ENCODE measurements at regions not wholly inside any gene's neighbourhood (a gene's known extent, or its start where the extent isn't known, plus 50 kb on each side); places are given as distances from the start of the nearest gene placed in this dataset.

DNA sequence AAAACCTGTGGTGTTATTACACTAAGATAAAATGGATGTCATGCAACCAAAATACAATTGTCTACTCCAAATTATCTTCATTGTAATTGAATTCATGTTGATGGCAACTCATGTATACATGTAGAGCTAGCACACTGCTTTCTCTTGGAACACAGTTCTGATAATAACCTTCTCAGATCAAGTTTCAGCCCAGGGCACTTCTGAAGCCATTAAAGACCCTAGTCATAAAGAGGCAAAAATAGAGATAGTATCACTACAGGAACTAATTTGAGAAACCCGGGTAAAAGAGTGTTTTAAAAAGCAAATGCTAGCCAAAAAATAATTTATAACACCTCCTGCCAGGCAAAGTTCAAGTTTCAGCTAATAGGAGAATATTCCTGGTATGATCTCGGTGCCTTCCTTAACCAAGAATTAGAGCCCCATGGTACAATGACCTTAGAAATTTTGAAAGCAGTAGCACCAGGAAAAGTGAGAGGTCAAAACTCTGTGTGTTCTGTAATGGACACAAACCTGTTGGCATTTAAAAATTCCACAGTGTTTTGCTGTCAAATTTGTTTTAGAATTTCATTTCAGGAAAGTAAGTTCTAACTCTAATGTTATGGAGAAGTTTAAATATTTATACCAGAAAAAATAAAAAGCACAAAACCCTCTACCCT lies 105.0 kb upstream of the FRMD6 start:
- no peak for DNase-seq (ENCODE audit: low spot score)

DNA sequence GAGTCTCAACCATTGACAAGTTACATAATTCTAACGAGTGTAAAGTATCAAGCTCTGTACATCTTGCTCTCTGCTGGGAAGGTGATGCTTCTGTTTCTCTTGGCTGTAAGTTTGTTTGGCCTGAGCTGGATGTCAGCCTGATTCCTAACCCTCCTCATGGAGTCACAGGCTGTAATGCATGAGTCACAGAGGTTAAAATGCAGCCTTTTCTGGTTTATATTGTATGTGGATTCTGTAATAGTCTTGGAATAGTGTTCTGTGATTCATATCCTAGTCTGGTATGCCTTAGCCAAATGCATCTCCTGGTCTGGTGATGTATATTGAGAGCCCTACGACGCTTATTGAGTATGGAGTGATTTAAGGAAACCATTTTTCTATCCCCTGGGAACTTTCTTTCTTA lies 104.5 kb upstream of the FRMD6 start:
- DNase-seq (ENCODE audit: low spot score), result peak; percentile 83

DNA sequence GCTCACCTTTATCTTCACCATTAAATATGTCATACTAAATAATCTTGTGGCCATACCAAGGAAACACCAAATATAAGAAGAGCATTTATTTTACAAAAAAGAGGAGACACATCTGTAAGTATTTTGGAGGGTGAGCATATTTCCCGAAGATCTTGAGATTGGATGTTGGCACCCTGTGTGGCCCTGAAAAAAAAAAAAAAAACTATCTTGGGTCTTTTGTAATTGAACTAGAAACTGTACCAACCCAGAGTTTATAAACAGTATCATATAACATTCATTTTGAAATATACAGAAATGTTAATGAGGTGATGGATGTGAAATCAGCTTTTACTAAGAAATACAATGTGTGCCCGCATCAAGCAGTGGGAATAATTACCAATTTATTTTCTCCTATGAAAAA lies 104.0 kb upstream of the FRMD6 start:
- DNase-seq (ENCODE audit: low spot score), result no peak

DNA sequence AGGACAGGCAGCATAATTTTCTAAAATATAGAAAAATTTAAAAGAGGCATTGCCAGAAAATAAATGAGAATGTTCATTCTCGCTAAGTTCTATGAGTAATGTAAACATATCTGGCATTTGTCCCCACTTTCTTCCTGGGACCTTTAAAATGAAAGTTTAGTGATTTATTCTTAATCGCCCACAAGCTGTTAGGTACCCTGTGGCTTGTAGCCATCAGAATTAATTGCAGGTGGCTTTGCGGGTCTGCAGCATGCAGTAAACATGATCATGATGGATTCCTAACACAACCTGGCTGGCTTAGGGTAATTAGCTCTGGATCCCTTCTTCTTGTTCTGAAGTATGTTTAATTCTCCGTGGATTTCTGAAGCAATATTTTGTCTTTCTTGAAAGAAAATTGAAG lies 103.5 kb upstream of the FRMD6 start:
- DNase-seq (ENCODE audit: low spot score), result no peak

DNA sequence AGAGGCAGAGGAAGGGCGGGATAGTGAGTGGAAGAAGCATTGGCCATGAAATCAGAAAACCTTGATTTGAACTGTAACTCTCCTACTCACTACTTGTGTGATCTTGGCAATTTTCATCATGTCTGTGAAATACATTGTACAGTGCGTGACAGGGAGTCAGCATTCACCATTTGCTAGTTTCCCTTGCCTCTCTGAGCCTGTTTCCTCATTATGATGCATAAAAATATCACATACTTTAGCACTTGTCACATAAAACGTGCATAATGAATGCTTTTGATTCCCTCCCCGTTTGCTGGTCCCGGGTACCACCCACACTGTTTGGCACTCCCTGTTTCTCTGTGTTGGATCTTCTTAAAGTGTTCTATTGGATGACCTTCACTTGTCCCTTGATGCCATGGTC lies 101.1 kb upstream of the FRMD6 start:
- DNase-seq (ENCODE audit: low spot score), result no peak

DNA sequence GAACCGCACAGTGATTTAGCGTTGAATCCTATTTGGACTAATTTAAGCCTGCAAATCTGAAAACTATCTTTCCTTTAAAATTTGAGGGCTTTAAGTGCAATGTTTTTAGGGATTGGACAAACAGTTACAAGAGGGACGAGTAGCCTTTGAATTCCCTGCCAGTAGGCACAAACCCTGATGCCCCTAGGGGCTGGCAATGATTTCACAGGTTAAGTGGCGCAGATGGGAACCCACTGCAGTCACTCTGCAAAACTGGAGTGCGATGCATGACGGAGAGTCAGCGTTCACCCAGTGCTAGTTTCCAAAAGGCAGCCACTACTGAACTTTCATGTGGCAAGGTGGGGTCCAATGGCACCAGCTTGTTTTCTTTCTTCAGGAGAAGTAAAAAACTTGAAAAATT lies 99.4 kb upstream of the FRMD6 start:
- no peak for DNase-seq (ENCODE audit: low spot score)

DNA sequence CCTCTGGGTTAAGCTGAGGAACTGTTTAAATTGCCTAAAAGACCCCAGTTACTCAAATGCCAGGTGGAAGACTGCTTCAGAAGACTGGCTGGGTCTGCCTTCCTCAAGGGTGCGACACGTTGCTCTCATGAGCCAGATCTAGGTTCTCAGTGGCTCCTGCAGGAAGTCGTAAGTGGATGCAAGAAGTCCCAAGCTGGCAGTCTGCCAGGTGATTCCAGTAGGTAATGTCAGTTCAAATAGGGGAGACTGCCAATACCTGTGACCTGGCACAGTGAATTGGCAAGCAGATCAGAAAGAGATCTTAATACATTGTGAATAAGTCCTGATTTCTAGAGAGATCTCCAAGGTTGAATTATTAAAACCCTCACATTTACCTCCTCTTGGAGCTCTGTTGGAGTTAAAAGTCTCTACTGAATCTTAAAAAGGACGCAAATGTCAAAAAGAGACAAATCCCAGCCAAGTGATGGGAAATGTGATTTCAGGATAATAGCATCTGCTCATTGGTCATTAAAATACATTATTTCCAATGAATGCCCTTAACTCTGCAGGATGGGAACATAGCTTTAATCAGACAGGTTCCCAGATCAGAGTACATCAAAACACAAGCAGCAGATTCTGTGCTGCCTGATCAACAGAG lies 98.8 kb upstream of the FRMD6 start:
- no peak for DNase-seq (ENCODE audit: low spot score)

DNA sequence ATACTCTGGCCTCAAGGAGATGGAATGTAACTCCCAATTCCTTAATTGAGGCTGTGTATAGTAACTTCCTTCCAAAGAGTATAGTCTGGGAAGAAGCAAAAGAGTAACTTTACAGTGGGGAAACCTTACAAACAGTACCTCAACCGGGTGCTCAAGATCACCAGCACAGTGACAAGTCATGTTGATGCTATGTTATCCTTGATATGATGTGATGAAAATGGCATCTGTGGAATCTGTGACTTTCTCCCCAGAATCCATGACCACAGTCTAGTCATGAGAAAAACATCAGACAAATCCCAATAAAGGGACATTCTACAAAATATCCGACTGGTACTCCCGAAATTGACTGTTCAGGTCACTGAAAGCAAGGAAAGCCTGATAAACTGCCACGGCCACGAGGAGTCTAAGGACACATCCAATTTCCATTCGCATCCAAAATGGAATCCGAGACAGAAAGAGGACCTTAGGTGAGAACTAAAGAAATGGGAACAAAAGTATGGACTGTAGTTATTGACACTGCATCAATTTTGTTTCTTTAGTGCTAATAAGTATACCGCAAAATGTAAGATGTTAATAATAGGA lies 97.3 kb upstream of the FRMD6 start:
- peak; percentile 81 for DNase-seq (ENCODE audit: low spot score)

DNA sequence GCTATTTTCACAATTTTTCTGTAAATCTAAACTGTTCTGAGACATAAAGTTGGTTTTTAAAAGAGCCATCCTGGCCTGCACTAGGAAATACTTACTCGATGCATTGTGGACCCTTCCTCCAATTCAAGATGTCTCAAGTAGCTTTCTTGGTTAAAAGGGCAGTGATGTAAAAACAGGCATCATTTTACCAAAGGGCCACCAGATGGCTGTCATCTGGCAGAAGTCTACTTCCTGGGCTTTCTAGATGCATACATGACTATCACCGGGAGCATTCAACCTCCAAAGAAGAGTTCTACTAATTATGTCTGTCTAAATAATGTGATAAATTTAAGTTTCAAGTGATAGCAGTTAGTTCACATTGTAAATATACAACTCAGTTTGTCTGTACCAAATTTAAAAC lies 96.8 kb upstream of the FRMD6 start:
- DNase-seq (ENCODE audit: low spot score), result peak; percentile 28

DNA sequence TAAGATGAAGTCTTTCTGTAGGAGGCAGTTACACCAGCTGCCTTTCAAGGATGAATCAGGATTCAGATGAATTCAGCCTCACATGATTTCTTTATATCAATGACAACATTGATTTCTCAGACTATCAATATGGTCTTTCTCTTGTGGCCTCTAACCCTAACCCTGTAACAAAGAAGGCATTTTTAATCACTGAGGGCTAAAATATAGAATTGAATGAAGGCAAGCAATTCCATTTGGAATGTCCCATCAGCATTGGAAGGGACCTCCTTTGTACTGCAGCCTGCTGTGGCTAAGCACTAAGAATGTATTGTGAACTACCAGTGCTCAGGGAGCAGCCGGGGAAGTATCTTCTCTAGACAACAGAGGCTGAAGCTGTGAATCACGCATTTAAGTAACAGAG lies 90.6 kb upstream of the FRMD6 start:
- no peak for DNase-seq (ENCODE audit: low spot score)

DNA sequence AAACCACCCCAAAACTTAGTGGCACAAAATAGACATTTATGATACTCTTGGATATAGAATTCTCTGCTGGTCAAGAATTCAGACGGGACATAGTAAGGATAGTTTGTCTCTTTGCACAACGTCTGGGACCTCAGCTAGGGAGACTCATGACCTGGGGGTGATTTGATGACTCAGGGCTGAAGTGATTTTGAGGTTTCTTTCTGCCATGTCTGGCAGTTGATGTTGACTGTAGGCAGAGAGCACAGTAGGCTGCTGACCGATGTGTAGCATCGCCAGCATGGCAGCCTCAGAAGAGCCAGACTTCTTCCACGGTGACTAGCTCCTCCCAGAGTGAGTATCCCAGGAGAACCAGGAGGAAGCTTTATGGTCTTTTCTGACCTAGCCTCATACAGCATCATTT lies 88.9 kb upstream of the FRMD6 start:
- DNase-seq (ENCODE audit: low spot score), result no peak

DNA sequence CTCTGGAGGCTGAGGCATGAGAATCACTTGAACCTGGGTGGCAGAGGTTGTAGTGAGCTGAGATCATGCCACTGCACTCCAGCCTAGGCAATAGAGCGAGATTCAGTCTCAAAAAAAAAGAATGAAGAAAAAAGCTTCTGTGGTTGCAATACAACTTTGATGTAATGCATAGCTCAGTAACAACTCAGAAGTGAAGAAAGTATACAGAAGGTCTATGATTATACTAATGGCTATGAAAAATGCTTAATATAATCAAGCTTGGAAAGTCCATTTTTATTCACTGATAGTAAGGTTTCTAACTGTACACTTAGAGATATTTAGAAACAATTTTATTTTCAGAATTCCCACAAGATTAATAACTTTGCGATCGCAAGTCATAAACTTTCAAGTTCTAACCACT lies 88.2 kb upstream of the FRMD6 start:
- no peak for DNase-seq (ENCODE audit: low spot score)

DNA sequence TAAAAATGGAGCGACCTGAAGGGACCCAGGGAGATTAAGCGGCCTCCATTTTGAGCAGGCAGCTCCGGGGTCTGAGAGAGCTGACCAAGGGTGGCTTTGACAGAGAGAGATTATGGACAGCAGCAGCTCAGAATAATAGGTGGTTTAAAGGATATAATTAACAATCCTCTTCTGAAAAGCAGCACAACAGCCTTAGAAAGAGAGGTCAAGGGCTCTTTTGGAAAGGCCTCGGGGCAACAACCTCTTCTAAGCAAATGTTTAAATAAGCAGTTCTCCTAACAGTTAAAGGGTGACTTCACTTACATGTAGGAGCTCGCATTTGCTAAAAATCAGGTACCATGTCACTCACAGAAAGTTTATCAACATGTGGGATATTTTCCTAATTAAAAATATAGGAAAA lies 87.2 kb upstream of the FRMD6 start:
- no peak for DNase-seq (ENCODE audit: low spot score)

DNA sequence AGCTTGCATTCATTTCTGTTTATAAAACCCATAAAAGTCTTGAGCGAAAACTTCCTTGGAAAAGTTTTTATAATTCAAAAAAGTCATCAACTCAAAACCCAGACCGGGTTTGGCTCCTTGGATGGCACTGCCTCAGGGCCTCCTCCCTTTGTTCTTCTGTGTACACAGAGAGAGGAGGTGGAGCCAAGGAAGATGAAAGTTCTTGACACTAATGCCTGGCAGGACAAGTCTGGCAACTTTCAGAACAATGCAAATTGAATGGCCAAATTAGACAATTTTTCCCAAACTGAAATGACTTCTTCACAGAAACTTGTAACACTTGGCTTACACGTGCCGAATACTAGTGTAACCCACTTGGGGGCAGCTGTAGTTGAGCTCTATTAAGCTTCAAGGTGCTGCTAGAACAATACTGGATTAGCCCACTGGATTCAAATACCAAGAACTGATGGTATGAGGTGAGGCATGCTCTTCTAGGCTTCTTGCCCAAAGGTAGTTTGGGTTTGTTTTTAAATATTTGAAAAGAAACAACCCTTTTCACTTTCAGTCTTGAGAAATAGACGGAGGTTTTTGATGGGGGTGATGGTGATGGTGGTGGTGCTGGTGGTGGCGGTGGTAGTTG lies 86.6 kb upstream of the FRMD6 start:
- no peak for DNase-seq (ENCODE audit: low spot score)

DNA sequence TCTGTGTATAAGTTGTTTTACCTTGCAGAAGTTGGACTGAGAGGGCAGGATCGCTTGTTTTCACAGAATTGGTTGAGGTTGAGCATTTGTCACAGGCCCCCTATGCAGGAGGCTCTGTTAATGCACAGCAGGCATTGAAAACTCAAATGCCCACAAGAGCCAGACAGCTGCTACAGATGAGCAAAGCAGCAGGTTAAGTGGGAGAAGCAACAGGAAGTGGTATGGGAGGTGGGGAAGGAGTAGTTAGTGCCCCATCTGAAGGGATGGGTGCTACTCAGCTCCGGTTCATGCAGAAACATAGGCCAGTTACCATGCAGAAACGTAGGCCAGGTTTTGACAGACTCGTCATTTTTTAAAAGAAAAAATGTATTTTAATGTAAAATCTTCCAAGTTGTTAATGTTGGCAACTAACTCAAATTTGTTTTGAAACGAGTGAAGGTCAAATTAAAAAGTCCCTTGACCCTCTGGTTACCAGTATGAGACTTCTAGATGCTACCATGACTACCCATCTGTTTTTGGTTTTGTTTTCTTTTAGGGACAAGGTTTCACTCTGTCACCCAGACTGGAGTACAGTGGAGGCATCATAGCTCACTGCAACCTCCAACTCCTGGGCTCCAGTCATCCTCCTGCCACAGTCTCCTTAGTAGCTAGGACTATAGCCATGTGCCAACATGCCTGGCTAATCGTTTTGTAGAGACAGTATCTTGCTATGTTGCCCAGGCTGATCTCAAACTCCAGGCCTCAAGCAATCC lies 84.7 kb upstream of the FRMD6 start:
- DNase-seq (ENCODE audit: low spot score), result no peak

DNA sequence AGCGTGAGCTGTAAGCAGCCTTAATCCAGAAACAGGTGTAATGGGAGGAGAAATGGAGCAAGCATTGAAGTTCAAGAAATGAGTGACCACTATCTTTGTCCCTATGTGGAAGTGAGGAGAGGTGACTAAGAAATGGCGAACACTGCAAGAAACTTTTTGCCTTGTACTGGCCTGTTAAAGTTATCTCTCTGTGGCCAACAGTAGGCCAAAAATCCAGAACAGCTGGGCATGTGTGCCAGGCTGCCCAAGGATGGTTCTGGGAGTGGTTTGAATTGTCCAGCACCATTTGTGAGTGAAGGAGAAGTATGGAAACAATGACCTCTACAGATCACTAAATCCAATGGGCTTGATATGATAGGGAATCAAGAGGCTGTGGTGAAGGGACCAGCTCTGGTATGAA lies 83.3 kb upstream of the FRMD6 start:
- DNase-seq (ENCODE audit: low spot score), result no peak

DNA sequence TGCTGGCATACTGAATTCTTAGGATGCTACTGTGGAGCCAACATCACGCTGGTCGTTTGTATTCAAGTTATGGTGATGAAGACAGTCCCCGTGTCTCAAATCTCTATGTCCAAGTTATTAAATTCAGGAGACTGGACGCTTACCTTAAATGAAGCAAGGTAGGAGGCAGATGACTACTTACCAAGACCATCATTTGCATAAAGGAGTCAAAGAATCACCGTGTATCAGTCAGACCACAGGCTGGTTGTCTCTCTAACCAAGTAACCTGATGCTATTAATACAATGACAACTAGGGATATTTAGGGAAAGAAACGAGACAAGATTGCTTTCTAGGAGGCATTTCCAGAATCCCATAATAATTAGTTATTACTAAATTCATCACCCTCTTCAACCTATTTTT lies 78.1 kb upstream of the FRMD6 start:
- no peak for DNase-seq (ENCODE audit: low spot score)

DNA sequence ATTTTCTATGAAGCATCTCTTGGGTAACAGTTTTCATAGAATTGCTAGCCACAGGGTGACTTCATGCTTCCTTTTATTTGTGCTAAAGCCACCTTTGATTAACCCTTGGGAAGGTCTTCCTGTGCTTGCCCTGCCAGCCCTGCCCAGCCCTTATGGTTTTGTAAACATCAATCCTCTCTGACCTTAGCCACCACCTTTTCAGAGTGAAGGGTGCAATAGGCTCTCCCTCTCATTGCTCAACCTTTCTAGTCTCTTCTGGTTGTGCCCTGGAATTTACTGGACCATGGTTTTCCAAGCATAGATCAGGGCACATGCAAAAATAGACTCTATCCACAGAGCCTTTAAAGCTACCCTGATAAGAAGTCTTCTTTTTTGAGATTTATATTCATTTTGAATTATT lies 77.7 kb upstream of the FRMD6 start:
- no peak for DNase-seq (ENCODE audit: low spot score)

DNA sequence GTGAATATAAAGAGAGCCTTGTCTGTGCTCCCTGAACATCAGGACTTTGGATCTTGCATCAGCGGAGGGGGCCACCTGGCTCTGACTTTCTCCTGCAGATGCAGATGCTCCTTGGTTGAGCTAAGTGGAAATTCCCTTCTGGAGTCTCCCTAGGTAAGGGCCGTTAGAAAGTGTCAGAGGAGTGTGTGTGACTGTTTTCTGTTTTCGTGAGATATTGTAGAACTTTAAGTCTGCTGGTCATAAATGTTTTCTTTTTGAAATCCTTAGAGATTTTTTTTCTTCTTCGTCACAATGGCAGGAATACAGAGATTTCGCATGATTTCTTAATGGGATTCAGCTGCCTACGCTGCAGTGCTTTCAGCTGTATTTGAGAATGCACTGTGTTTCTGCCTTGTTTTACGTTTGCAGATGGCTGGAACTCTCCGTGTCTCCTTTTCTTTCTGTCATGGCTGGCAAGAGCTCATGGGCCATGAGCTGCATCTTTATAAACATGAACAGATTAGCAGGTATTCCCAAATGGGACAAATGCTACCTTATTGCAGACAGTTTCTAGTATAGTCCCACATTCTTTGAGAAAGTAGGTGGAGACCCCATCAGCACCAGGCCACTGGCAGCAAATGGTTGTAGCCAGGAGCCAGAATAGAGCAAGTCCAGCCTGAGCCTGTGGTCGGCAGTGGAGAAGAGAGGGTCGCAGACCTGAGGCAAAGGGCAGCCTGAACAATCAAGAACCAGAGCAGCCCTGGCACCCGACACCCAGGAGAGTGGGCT lies 76.2 kb upstream of the FRMD6 start:
- DNase-seq (ENCODE audit: low spot score), result no peak

DNA sequence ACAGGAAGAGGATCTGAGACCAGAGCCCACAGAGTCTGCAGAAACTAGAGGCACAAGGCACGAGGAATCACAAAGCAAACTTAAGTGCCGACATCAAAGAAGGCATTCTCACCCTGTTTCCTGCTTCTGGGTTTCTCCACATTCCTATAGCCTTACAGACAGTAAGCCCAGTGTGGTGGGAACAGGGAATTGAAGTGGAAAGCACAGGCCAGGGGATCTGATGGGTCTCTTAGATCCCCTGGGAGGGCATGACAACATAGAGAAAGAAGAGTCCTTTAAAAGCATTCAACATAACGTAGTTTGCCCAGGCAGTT lies 75.6 kb upstream of the FRMD6 start:
- DNase-seq (ENCODE audit: low spot score), result no peak

DNA sequence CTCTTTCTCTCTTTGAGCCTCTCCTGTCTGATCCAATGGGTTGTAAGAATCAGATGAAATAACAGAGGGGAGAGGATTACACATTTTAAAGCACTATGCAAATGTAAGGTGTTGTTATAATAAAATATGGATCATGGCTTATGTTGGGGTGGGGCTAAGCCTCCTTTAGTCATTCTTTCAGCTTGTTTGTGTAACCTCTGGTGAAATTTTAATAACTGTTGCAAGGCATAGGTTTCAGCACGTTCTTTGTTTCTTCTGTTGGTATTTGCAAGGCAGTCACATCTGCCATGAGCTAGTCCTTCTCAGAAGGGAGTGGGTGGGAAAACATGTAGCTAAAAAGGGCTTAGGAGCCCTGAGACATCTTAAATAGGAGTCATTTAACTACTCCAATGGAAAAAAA lies 74.8 kb upstream of the FRMD6 start:
- no peak for DNase-seq (ENCODE audit: low spot score)

DNA sequence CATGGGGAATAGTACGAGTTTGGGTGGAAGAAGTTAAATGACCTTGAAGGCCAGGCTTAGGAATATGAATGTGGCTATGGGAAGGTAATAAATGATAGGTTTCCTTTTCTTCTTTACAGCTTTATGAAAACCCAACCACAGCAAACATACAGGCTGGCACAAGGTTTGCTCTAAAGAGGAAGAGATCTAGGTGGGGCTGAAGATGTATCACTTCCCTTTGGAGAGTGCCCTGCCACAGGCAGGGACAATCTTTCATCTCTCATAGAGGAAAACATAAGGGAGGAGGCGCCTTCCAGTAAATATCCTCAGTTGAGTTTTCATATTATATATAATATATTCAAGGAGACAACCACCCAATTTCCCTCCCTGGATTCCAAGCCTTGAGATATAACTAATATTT lies 72.9 kb upstream of the FRMD6 start:
- no peak for DNase-seq (ENCODE audit: low spot score)

Measured in AG08396 (cell line).